NT2/D1 (cell line): ENCODE measurements at regions not wholly inside any gene's neighbourhood (a gene's known extent, or its start where the extent isn't known, plus 50 kb on each side); places are given as distances from the start of the nearest gene placed in this dataset.

Experiments
- SUZ12 ChIP-seq: IDR thresholded peaks from 2 replicates; pipeline ENCODE4 v1.6.1; 2011; ENCODE audit not compliant: insufficient read length, insufficient read depth; ENCODE audit errors: extremely low read depth
- YY1 ChIP-seq: IDR thresholded peaks from 2 replicates; pipeline ENCODE4 v1.6.1; 2011; ENCODE audit not compliant: insufficient read length, insufficient read depth
- ZNF274 ChIP-seq: IDR thresholded peaks from 2 replicates; pipeline ENCODE4 v1.6.1; 2011; ENCODE audit warnings: mild to moderate bottlenecking, low read depth, low read length

GRCh38 chr21:27017246-27017645 is 50.4 kb upstream of the ADAMTS5 start:
- TF ChIP-seq YY1 (no peak), SUZ12 (no peak), ZNF274 (no peak)
